PFSK-1 (cell line): ENCODE measurements at regions not wholly inside any gene's neighbourhood (a gene's known extent, or its start where the extent isn't known, plus 50 kb on each side); places are given as distances from the start of the nearest gene placed in this dataset.

Source experiments
- FOXP2 ChIP-seq: optimal IDR thresholded peaks from 2 replicates; pipeline ENCODE3; 2011; ENCODE audit warnings: borderline replicate concordance, control low read depth, inconsistent platforms; ENCODE audit not compliant: insufficient read depth; ENCODE audit errors: extremely low read length, extremely low read depth
- POLR2AphosphoS5 ChIP-seq: IDR thresholded peaks from 2 replicates; pipeline ENCODE4 v1.6.1; 2012; ENCODE audit warnings: low read depth, mild to moderate bottlenecking, control low read depth, low read length, moderate library complexity
- SIN3A ChIP-seq: IDR thresholded peaks from 2 replicates; pipeline ENCODE4 v1.6.1; 2012; ENCODE audit warnings: mild to moderate bottlenecking, low read length, moderate library complexity, borderline replicate concordance; ENCODE audit not compliant: insufficient read depth
- TAF1 ChIP-seq: IDR thresholded peaks from 2 replicates; pipeline ENCODE4 v1.6.1; 2012; ENCODE audit warnings: low read length, control low read depth, borderline replicate concordance; ENCODE audit not compliant: insufficient read depth
- TF ChIP-seq, protein P1 (sequence below), 2 experiments: IDR thresholded peaks; 2 replicates each; pipeline versions ENCODE4 v1.6.1 to v1.8.0; 2011 to 2012; ENCODE audit warnings: low read depth in 2 of 2, low read length in 2 of 2, control low read depth in 1 of 2, inconsistent platforms in 1 of 2, mild to moderate bottlenecking in 1 of 2, moderate library complexity in 1 of 2; ENCODE audit not compliant: insufficient read depth in 1 of 2

DNA sequence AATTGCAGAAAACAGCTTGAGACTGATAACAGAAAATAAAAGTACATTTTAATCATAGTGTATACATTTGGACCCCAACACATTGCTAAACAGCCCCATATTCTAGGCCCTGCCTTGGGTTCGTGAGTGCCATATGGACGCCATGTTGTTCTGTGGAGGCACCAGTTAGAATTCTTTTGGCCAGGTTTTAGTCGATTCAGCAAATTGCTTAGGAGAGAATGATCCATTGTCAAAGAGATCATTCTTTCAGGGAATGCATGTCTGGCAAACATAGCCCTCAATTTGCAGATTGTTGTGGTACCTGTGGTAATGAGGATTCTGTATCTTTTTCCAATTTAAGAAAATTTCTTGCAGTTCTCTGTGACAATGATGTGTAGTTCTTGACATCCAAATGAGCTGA lies 183.6 kb upstream of the DDHD1 start:
- no peak for TF ChIP-seq POLR2AphosphoS5
- no peak for TF ChIP-seq TAF1
- no peak for TF ChIP-seq SIN3A
- TF ChIP-seq, protein P1, sequence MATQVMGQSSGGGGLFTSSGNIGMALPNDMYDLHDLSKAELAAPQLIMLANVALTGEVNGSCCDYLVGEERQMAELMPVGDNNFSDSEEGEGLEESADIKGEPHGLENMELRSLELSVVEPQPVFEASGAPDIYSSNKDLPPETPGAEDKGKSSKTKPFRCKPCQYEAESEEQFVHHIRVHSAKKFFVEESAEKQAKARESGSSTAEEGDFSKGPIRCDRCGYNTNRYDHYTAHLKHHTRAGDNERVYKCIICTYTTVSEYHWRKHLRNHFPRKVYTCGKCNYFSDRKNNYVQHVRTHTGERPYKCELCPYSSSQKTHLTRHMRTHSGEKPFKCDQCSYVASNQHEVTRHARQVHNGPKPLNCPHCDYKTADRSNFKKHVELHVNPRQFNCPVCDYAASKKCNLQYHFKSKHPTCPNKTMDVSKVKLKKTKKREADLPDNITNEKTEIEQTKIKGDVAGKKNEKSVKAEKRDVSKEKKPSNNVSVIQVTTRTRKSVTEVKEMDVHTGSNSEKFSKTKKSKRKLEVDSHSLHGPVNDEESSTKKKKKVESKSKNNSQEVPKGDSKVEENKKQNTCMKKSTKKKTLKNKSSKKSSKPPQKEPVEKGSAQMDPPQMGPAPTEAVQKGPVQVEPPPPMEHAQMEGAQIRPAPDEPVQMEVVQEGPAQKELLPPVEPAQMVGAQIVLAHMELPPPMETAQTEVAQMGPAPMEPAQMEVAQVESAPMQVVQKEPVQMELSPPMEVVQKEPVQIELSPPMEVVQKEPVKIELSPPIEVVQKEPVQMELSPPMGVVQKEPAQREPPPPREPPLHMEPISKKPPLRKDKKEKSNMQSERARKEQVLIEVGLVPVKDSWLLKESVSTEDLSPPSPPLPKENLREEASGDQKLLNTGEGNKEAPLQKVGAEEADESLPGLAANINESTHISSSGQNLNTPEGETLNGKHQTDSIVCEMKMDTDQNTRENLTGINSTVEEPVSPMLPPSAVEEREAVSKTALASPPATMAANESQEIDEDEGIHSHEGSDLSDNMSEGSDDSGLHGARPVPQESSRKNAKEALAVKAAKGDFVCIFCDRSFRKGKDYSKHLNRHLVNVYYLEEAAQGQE (IDR thresholded peaks at IDR 0.05; ENCODE audit: insufficient read depth in 1 of 2, low read depth in 2 of 2, low read length in 2 of 2), result no peak
- no peak for TF ChIP-seq FOXP2

DNA sequence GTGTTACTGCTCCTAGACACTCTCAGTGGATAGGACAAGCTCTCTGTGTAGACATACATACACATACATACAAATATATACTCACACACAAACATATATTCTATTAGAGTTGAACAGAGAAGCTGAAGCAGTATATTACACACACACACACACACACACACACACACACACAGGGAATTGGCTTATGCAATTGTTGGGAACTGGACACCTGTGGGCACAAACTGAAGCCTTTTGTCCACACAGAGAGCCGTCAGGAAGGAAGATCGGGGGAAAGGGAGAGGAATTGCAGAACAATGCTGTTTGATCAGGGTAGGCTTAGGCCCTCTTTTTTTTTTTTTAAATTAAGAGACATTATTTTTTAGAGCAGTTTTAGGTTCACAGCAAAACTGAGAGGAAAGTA lies 180.7 kb upstream of the DDHD1 start:
- TF ChIP-seq FOXP2 (no peak), TAF1 (no peak), SIN3A (no peak), POLR2AphosphoS5 (no peak)
- TF ChIP-seq, protein P1 (IDR thresholded peaks at IDR 0.05; ENCODE audit: insufficient read depth in 1 of 2, low read depth in 2 of 2, low read length in 2 of 2), result no peak

DNA sequence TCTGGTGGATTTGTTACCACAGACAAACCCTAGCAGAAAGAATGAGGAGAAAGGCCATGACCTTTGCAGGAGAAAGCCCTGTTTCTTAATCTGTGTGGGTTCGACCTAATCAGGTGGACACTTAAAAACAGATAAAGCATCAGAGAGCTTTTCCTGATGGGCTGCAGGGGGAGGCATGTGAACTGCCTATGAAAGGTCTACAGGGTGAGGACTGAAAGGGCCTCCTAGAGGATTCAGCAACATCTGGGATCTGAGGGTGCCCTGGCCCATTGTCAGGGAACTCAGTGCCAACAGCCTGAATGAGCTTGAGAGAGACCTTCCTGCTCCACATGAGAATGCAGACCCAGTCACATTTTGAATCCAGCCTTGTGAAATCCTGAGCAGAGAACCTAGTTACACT lies 178.8 kb upstream of the DDHD1 start:
- no peak for TF ChIP-seq TAF1

DNA sequence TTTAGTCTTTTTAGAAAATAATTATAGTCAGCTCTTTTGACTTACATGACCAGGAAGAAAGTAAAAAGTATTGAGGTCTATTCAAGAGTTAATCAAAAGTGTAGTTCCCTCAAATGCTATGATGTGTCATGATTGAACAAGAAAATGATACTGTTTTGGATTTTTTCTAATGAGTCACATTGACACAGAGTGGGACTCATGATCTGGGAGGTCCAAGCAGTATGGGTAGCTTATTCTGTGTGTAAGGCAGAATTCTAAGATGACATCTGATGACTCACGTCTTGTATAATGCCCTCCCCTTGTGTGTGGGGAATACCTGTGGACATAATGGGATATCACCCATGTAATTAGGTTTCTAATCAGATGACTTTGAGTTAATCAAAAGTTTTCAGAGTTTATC lies 178.1 kb upstream of the DDHD1 start:
- TF ChIP-seq, protein P1 (IDR thresholded peaks at IDR 0.05; ENCODE audit: insufficient read depth in 1 of 2, low read depth in 2 of 2, low read length in 2 of 2), result no peak
- TF ChIP-seq POLR2AphosphoS5 (no peak), FOXP2 (no peak), TAF1 (no peak), SIN3A (no peak)

DNA sequence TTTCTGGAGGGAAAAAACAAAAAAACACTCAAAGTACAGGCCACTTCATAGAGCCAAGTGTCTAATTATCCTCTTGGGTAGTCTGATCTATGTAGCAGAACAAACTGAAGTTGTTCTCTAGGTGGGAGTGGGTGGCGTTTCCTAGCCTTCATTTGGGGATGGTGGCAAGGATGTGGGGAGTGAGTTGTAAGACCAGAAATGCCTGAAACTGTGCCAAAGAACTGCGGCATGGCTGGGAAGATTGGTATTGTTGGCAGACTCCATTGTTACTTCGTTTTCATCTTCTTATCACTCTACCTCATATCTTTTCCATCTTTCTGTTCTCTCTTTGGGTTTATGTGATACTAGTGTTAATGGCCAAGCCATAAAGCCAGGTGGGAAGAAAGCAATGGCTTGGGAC lies 177.3 kb upstream of the DDHD1 start:
- TF ChIP-seq FOXP2 (no peak), POLR2AphosphoS5 (no peak), SIN3A (no peak), TAF1 (no peak)
- TF ChIP-seq, protein P1 (IDR thresholded peaks at IDR 0.05; ENCODE audit: insufficient read depth in 1 of 2, low read depth in 2 of 2, low read length in 2 of 2), result no peak
